Adrenal gland (tissue), 9 donors: ENCODE measurements at regions not wholly inside any gene's neighbourhood (a gene's known extent, or its start where the extent isn't known, plus 50 kb on each side); places are given as distances from the start of the nearest gene placed in this dataset.
"Not testable (repeated sequence)": the region's sequence is repeated elsewhere in the genome, so short reads cannot be mapped to it uniquely, and the experiment has no call there.

Experiments used
- DNase-seq, 7 donors: peaks; one replicate each; pipeline ENCODE4 v3.0.0-alpha.2; 2019 to 2020
- H3K27ac ChIP-seq, 5 donors: fragments of 200-600 bp; sonication (generic) in 4 of 5; 1 replicate in 3 of 5; 2 replicates in 2 of 5; pipeline versions ENCODE4 v1.5.1 to v1.8.0; 2016 to 2020; ENCODE audit warnings: mild to moderate bottlenecking in 1 of 5
- H3K27me3 ChIP-seq: fragments of 200-600 bp; 2 replicates; pipeline ENCODE4 v1.8.0; 2021
- H3K36me3 ChIP-seq, 2 donors: fragments of 200-600 bp; replicated peaks in 1 of 2; 1 replicate in 1 of 2; 2 replicates in 1 of 2; pipeline versions ENCODE4 v1.5.1 to v1.8.0; 2018 to 2022
- H3K4me1 ChIP-seq, 2 donors: fragments of 200-600 bp; replicated peaks in 1 of 2; 1 replicate in 1 of 2; 2 replicates in 1 of 2; pipeline versions ENCODE4 v1.5.1 to v1.8.0; 2018 to 2021
- H3K4me3 ChIP-seq, 4 donors: fragments of 200-600 bp; sonication (generic) in 3 of 4; one replicate each; pipeline ENCODE4 v1.5.1; 2016 to 2018
- H3K9me3 ChIP-seq, 3 donors: fragments of 200-600 bp; sonication (generic) in 1 of 3; replicated peaks in 1 of 3; 1 replicate in 2 of 3; 2 replicates in 1 of 3; pipeline versions ENCODE4 v1.5.1 to v1.8.0; 2016 to 2021
- POLR2A ChIP-seq, 2 donors: fragments of 450-650 bp; IDR thresholded peaks; one replicate each; pipeline ENCODE4 v1.6.1; 2017; ENCODE audit warnings: antibody characterized with exemption in 2 of 2, mild to moderate bottlenecking in 2 of 2, moderate library complexity in 1 of 2
- WGBS, 4 donors: extraction: QIAGEN DNeasy Blood & Tissue Kit in 2 of 4; methylation state at CpG; one replicate each; pipeline versions ENCODE4 v1.1.5 to v1.1.7; 2013 to 2017; 5-methylcytosine and 5-hydroxymethylcytosine counted together
- intact Hi-C, 2 donors: fragments of 100-400 bp; cut with DNase I; formaldehyde crosslinking; loops; one replicate each; pipeline versions ENCODE4 v1.14.1 to v1.15.0; 2022 to 2023
- TF ChIP-seq, protein P1 (sequence below), 6 experiments: fragments of 450-650 bp in 4 of 6; fragments of 200-600 bp in 2 of 6; sonication (generic) in 1 of 6; IDR thresholded peaks; 1 replicate in 5 of 6; 2 replicates in 1 of 6; pipeline versions ENCODE4 v1.5.1 to v1.8.0; 2016 to 2021; ENCODE audit warnings: antibody characterized with exemption in 6 of 6, mild to moderate bottlenecking in 2 of 6, moderate library complexity in 1 of 6
- donor health status: healthy with polysubstance abuse.
- donor health status: Bipolar disorder and iron deficiency.
- donor health status: DM: yes; HTN: yes; CAD: no.
- donor health status: DM: no; HTN: no; CAD: no.
- donor health status: DM: no; HTN: no; CAD: no.

GRCh38 chr7:16270844-16271243, 150.5 kb downstream of the CRPPA start:
- TF ChIP-seq, protein P1, sequence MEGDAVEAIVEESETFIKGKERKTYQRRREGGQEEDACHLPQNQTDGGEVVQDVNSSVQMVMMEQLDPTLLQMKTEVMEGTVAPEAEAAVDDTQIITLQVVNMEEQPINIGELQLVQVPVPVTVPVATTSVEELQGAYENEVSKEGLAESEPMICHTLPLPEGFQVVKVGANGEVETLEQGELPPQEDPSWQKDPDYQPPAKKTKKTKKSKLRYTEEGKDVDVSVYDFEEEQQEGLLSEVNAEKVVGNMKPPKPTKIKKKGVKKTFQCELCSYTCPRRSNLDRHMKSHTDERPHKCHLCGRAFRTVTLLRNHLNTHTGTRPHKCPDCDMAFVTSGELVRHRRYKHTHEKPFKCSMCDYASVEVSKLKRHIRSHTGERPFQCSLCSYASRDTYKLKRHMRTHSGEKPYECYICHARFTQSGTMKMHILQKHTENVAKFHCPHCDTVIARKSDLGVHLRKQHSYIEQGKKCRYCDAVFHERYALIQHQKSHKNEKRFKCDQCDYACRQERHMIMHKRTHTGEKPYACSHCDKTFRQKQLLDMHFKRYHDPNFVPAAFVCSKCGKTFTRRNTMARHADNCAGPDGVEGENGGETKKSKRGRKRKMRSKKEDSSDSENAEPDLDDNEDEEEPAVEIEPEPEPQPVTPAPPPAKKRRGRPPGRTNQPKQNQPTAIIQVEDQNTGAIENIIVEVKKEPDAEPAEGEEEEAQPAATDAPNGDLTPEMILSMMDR (IDR thresholded peaks at IDR 0.05): no peak
- TF ChIP-seq POLR2A (IDR thresholded peaks at IDR 0.05): no peak
- 79 to 80% (median 80%) methylated on average over 4 of the region's 4 CpGs for WGBS, 4 donors
- no peaks in the 10 kb centered on the region for H3K4me1 ChIP-seq
- no peaks in the 10 kb centered on the region for H3K36me3 ChIP-seq
- no peak overlapping the region for H3K4me3 ChIP-seq
- no peaks in the 10 kb centered on the region for H3K27me3 ChIP-seq
- H3K27ac ChIP-seq: no peak overlapping the region
- intact Hi-C loops: no loop called here
- no peaks in the 10 kb centered on the region for H3K9me3 ChIP-seq
- DNase-seq: no peak

DNA sequence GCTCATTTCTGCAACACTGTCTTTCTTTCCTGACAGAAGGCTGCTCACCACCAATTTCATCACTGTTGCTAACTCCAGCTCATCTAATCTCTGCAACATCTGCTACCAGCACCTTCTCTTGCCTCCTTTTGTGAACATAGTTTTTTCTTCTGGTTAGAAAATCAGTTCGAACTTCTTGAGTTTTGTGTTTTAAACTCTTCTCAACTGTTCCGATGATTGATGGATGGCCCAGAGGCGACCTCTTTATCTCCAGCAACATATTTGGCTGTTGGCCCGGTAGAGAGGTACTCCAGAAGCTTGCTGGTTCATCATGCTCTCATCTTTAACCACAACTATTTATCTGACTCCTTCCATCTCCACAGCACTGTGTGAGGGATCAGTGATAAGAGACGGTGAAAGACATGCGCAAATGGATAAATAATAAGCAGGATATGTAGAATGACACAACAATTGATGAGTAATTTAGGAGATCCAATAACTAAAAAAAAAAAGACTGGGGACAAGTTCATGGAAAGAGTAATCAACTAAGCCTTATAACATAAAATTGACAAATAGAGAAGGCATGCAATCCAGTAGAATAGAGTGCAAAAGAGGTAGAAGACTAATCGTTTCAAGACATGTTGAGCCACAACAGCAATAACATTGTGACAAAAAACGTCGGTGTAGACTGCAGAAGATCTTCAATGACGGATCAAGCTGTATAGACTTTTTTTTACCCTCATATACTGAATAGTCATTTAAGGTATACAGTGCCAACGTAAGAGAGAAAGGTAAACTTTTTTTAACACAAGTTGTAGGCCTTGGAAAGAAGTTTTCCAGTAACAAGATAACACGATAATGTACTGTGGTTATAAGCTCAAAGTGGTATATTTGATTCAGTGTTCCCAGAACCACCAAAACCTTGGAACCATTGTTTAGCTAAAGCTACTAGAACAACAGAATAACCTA, 152.2 kb downstream of the CRPPA start:
- WGBS, 4 donors: 61 to 71% (median 67%) methylated on average over 12 of the region's 12 CpGs
- TF ChIP-seq POLR2A (IDR thresholded peaks at IDR 0.05): no peak
- TF ChIP-seq, protein P1 (IDR thresholded peaks at IDR 0.05): no peak
- DNase-seq: no peak
- intact Hi-C loops: no loop called here
- Histone ChIP-seq H3K27ac (no peak overlapping the region), H3K4me3 (no peak overlapping the region), H3K36me3 (no peaks in the 10 kb centered on the region), H3K27me3 (no peaks in the 10 kb centered on the region), H3K4me1 (no peaks in the 10 kb centered on the region), H3K9me3 (no peaks in the 10 kb centered on the region)

GRCh38 chr7:16267953-16268820, 153.2 kb downstream of the CRPPA start:
- Histone ChIP-seq H3K27ac (no peak overlapping the region), H3K36me3 (no peaks in the 10 kb centered on the region), H3K4me3 (no peak overlapping the region), H3K27me3 (no peaks in the 10 kb centered on the region), H3K4me1 (no peaks in the 10 kb centered on the region), H3K9me3 (no peaks in the 10 kb centered on the region)
- no peak for TF ChIP-seq POLR2A (IDR thresholded peaks at IDR 0.05)
- TF ChIP-seq, protein P1 (IDR thresholded peaks at IDR 0.05): no peak
- 90 to 91% (median 91%) methylated on average over 5 of the region's 5 CpGs for WGBS, 4 donors
- DNase-seq: no peak
- intact Hi-C loops: no loop called here

GRCh38 chr7:16266877-16267276, 154.5 kb downstream of the CRPPA start:
- Histone ChIP-seq H3K4me1 (no peaks in the 10 kb centered on the region), H3K27me3 (no peaks in the 10 kb centered on the region), H3K4me3 (no peak overlapping the region), H3K9me3 (no peaks in the 10 kb centered on the region), H3K27ac (no peak overlapping the region), H3K36me3 (no peaks in the 10 kb centered on the region)
- WGBS, 4 donors: 55 to 75% (median 67%) methylated on average over 1 of the region's 1 CpG
- TF ChIP-seq POLR2A (IDR thresholded peaks at IDR 0.05): no peak
- TF ChIP-seq, protein P1 (IDR thresholded peaks at IDR 0.05): no peak
- intact Hi-C loops: no loop called here
- DNase-seq: no peak

DNA sequence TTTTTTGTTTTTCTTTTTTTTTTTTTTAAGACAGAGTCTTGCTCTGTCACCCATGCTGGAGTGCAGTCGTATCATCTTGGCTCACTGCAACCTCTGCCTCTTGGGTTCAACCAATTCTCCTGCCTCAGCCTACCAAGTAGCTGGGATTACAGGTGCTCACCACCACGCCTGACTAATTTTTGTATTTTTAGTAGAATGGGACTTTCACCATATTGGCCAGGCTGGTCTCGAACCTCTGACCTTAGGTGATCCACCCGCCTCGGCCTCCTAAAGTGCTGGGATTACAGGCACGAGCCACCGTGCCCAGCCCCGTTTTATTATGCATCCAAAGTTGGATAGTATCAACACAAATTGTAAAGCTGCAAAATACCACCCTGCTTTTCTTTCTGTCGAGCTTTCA, 154.9 kb downstream of the CRPPA start:
- H3K4me1 ChIP-seq, H3K4me3 ChIP-seq, H3K27ac ChIP-seq, H3K27me3 ChIP-seq, H3K36me3 ChIP-seq, DNase-seq, intact Hi-C loops, H3K9me3 ChIP-seq: not testable (repeated sequence)
- 81 to 86% (median 84%) methylated on average over 9 of the region's 9 CpGs for WGBS, 4 donors
